Peyer's patch (tissue), 4 donors: ENCODE measurements at regions not wholly inside any gene's neighbourhood (a gene's known extent, or its start where the extent isn't known, plus 50 kb on each side); places are given as distances from the start of the nearest gene placed in this dataset.

ENCODE experiments used
- DNase-seq, 3 donors: peaks; one replicate each; pipeline ENCODE4 v3.0.0-alpha.2; 2017 to 2019
- H3K27ac ChIP-seq, 4 donors: fragments of 200-600 bp; sonication (generic); one replicate each; pipeline ENCODE4 v1.5.1; 2016 to 2019
- H3K27me3 ChIP-seq, 2 donors: fragments of 200-600 bp; sonication (generic); one replicate each; pipeline ENCODE4 v1.5.1; 2019
- H3K36me3 ChIP-seq, 3 donors: fragments of 200-600 bp; sonication (generic); one replicate each; pipeline ENCODE4 v1.5.1; 2016 to 2019
- H3K4me1 ChIP-seq, 4 donors: fragments of 200-600 bp; sonication (generic); one replicate each; pipeline ENCODE4 v1.5.1; 2016 to 2019
- H3K4me3 ChIP-seq, 4 donors: fragments of 200-600 bp; sonication (generic); 1 replicate in 3 of 4; 2 replicates in 1 of 4; pipeline ENCODE4 v1.5.1; 2016 to 2019; ENCODE audit warnings: mild to moderate bottlenecking in 1 of 4
- H3K9me3 ChIP-seq, 4 donors: fragments of 200-600 bp; sonication (generic); one replicate each; pipeline ENCODE4 v1.5.1; 2016 to 2019; ENCODE audit warnings: mild to moderate bottlenecking in 1 of 4
- CTCF ChIP-seq, 6 experiments: fragments of 450-650 bp in 4 of 6; fragments of 200-600 bp in 2 of 6; sonication (generic) in 1 of 6; IDR thresholded peaks; one replicate each; pipeline ENCODE4 v1.5.1; 2017 to 2019; ENCODE audit warnings: antibody characterized with exemption in 6 of 6, mild to moderate bottlenecking in 3 of 6, moderate library complexity in 1 of 6
- POLR2A ChIP-seq, 2 donors: fragments of 450-650 bp; IDR thresholded peaks; one replicate each; pipeline ENCODE4 v1.5.1; 2017; ENCODE audit warnings: antibody characterized with exemption in 2 of 2, mild to moderate bottlenecking in 2 of 2, moderate library complexity in 2 of 2

GRCh38 chr5:2634399-2635176 lies 116.9 kb downstream of the IRX2 start:
- H3K36me3 ChIP-seq, result no peaks in the 10 kb centered on the region
- TF ChIP-seq POLR2A (IDR thresholded peaks at IDR 0.05) (no peak), CTCF (IDR thresholded peaks at IDR 0.05) (no peak)
- no peaks in the 10 kb centered on the region for H3K4me1 ChIP-seq
- H3K27ac ChIP-seq, result no peak overlapping the region
- DNase-seq, result no peak
- no peaks in the 10 kb centered on the region for H3K9me3 ChIP-seq
- no peaks in the 10 kb centered on the region for H3K27me3 ChIP-seq
- no peak overlapping the region for H3K4me3 ChIP-seq

- Histone ChIP-seq H3K9me3 (no peaks in the 10 kb centered on the region), H3K27ac (no peak overlapping the region), H3K27me3 (no peaks in the 10 kb centered on the region), H3K36me3 (no peaks in the 10 kb centered on the region), H3K4me3 (no peak overlapping the region), H3K4me1 (no peaks in the 10 kb centered on the region)
- no peak for DNase-seq
- TF ChIP-seq CTCF (IDR thresholded peaks at IDR 0.05) (no peak), POLR2A (IDR thresholded peaks at IDR 0.05) (no peak)
These were observed 117.5 kb downstream of the IRX2 start for GRCh38 chr5:2633992-2634391.

GRCh38 chr5:2631758-2632157 lies 119.7 kb downstream of the IRX2 start:
- Histone ChIP-seq H3K36me3 (no peaks in the 10 kb centered on the region), H3K4me1 (no peaks in the 10 kb centered on the region), H3K4me3 (no peak overlapping the region), H3K27ac (no peak overlapping the region), H3K27me3 (no peaks in the 10 kb centered on the region), H3K9me3 (no peaks in the 10 kb centered on the region)
- no peak for DNase-seq
- TF ChIP-seq CTCF (IDR thresholded peaks at IDR 0.05), result no peak

GRCh38 chr5:2629045-2629444 lies 122.4 kb downstream of the IRX2 start:
- Histone ChIP-seq H3K9me3 (no peaks in the 10 kb centered on the region), H3K4me1 (no peaks in the 10 kb centered on the region), H3K27ac (no peak overlapping the region), H3K4me3 (no peak overlapping the region), H3K27me3 (no peaks in the 10 kb centered on the region), H3K36me3 (no peaks in the 10 kb centered on the region)
- no peak for DNase-seq
- TF ChIP-seq CTCF (IDR thresholded peaks at IDR 0.05) (no peak), POLR2A (IDR thresholded peaks at IDR 0.05) (no peak)

- H3K27me3 ChIP-seq, result no peaks in the 10 kb centered on the region
- H3K36me3 ChIP-seq, result no peaks in the 10 kb centered on the region
- TF ChIP-seq POLR2A (IDR thresholded peaks at IDR 0.05), result no peak
- no peak for TF ChIP-seq CTCF (IDR thresholded peaks at IDR 0.05)
- no peaks in the 10 kb centered on the region for H3K4me1 ChIP-seq
- H3K9me3 ChIP-seq, result no peaks in the 10 kb centered on the region
- DNase-seq, result no peak
- H3K4me3 ChIP-seq, result no peak overlapping the region
- H3K27ac ChIP-seq, result no peak overlapping the region
These were observed 123.6 kb downstream of the IRX2 start for GRCh38 chr5:2627867-2628266.

- Histone ChIP-seq H3K36me3 (no peaks in the 10 kb centered on the region), H3K4me1 (no peaks in the 10 kb centered on the region), H3K9me3 (no peaks in the 10 kb centered on the region), H3K27ac (no peak overlapping the region), H3K4me3 (no peak overlapping the region), H3K27me3 (no peaks in the 10 kb centered on the region)
- no peak for DNase-seq
- TF ChIP-seq POLR2A (IDR thresholded peaks at IDR 0.05) (no peak), CTCF (IDR thresholded peaks at IDR 0.05) (no peak)
These were observed 124.9 kb downstream of the IRX2 start for GRCh38 chr5:2626572-2626971.
